Upper lobe of left lung (tissue), 4 donors: ENCODE measurements at regions not wholly inside any gene's neighbourhood (a gene's known extent, or its start where the extent isn't known, plus 50 kb on each side); places are given as distances from the start of the nearest gene placed in this dataset.
"Not testable (repeated sequence)": the region's sequence is repeated elsewhere in the genome, so short reads cannot be mapped to it uniquely, and the experiment has no call there.

Experiments
- CTCF ChIP-seq, 6 experiments: fragments of 450-650 bp in 4 of 6; fragments of 200-600 bp in 2 of 6; sonication (generic) in 2 of 6; IDR thresholded peaks; one replicate each; pipeline ENCODE4 v1.5.1; 2016 to 2019; ENCODE audit warnings: antibody characterized with exemption in 6 of 6
- POLR2A ChIP-seq, 4 donors: fragments of 450-650 bp; IDR thresholded peaks; one replicate each; pipeline ENCODE4 v1.5.1; 2016 to 2017; ENCODE audit warnings: antibody characterized with exemption in 4 of 4, mild to moderate bottlenecking in 2 of 4

GRCh38 chr6:139444273-139444787, 69.9 kb upstream of the CITED2 start:
- TF ChIP-seq CTCF, POLR2A (IDR thresholded peaks at IDR 0.05): not testable (repeated sequence)
